ENCODE measurements at regions not wholly inside any gene's neighbourhood (a gene's known extent, or its start where the extent isn't known, plus 50 kb on each side); places are given as distances from the start of the nearest gene placed in this dataset.

DNA sequence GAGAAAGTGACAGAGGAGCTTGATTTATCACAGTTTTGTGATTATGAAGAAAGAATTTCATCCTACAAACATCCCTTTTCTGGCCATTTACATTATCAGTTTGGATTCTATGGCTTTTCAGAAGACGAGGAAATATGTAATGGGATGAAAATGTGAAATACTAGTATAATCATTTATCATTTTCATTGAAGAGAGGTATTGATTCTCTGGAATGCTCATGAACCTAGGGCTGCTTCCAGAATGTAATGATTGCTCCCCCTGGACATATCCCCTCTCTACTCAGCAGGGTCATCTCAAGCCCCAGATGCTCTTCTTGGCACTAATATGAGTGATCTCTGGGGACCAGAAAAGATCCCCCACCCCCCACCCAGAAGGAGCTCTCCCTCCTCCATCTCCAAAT lies 106.7 kb upstream of the ZNF618 start:
- TF ChIP-seq CTCF (IDR thresholded peaks at IDR 0.05) (no peak), EP300 (IDR thresholded peaks at IDR 0.05) (no peak)
